ENCODE measurements at regions not wholly inside any gene's neighbourhood (a gene's known extent, or its start where the extent isn't known, plus 50 kb on each side); places are given as distances from the start of the nearest gene placed in this dataset.

DNA sequence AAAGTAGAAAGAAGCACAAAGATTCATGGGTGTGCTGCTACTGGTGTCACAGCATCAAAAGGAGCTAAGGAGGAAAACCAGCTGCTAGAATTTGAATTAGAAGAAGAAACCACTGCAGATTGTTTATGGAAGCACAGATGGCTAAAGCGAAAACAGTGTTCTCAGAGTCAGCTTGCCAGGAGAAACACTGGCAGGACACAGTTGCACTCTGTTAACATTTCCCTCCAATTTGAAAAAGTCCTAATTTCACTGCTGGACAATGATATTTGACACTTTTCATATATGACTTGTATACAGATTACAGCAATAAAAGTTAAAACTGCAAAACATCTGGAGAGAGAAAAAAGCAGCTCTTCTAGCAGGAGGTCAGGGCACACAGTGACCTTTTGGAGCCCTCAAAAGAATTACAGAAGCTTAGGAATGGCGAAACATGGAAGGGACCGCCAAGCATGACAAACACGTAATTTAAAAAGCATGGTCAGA, 314.5 kb downstream of the COL12A1 start (continued):
- TF ChIP-seq ZNF462 (CRISPR knock-in tag; IDR thresholded peaks at IDR 0.05) (no peak), ZNF331 (CRISPR knock-in tag; IDR thresholded peaks at IDR 0.05; ENCODE audit: low read depth) (no peak), NANOG (IDR thresholded peaks at IDR 0.05; ENCODE audit: borderline replicate concordance) (no peak), STAT1 (IDR thresholded peaks at IDR 0.05; ENCODE audit: unreplicated experiment) (no peak)

GRCh38 chr6:74889635-74890034, 316.2 kb downstream of the COL12A1 start:
- Histone ChIP-seq H3K4me1 (ENCODE audit: insufficient read depth) (no peaks in the 10 kb centered on the region), H3F3A (replicated peaks; ENCODE audit: low read depth) (no peaks in the 10 kb centered on the region), H3K4me3 (no peak overlapping the region), H3K27ac (ENCODE audit: low read depth) (no peak overlapping the region), H4K20me1 (replicated peaks; ENCODE audit: insufficient read depth) (no peaks in the 10 kb centered on the region), H3K9me2 (ENCODE audit: insufficient read depth) (peaks cover 3% of the 10 kb centered on the region; the same call in 1 of the 2 replicates), H2AFZ (no peak overlapping the region), H3K27me3 (ENCODE audit: insufficient read depth) (no peaks in the 10 kb centered on the region), H3K36me3 (ENCODE audit: insufficient read depth) (no peaks in the 10 kb centered on the region), H3K4me2 (no peak overlapping the region), H3K79me2 (replicated peaks; ENCODE audit: insufficient read depth) (no peaks in the 10 kb centered on the region)
- no peaks in the 10 kb centered on the region for H3K27me3 Mint-ChIP-seq (ENCODE audit: insufficient read depth, low read depth, poor library complexity)
- no peaks in the 10 kb centered on the region for H3K4me1 Mint-ChIP-seq
- no peaks in the 10 kb centered on the region for H3K36me3 Mint-ChIP-seq (ENCODE audit: low read depth)
- no peaks in the 10 kb centered on the region; the same call in none of the 3 replicates for H3K9me3 Mint-ChIP-seq
- no peak for DNase-seq (ENCODE audit: low spot score)
- no peak overlapping the region for H3K27ac Mint-ChIP-seq
- H3K4me3 Mint-ChIP-seq = no peak overlapping the region
- ATAC-seq = no peak
- TF ChIP-seq ZNF462 (CRISPR knock-in tag; IDR thresholded peaks at IDR 0.05) (no peak), CTCF (conservative IDR thresholded peaks at IDR 0.05; ENCODE audit: low read depth in 2 of 2) (no peak), ZNF331 (CRISPR knock-in tag; IDR thresholded peaks at IDR 0.05; ENCODE audit: low read depth) (no peak), NANOG (IDR thresholded peaks at IDR 0.05; ENCODE audit: borderline replicate concordance) (no peak), ETS1 (IDR thresholded peaks at IDR 0.05) (no peak)

All from GM23338 (cell line).